Endothelial cell of umbilical vein (primary cell): ENCODE measurements at regions not wholly inside any gene's neighbourhood (a gene's known extent, or its start where the extent isn't known, plus 50 kb on each side); places are given as distances from the start of the nearest gene placed in this dataset.

Experiments used
- BruUV-seq: library from RNA; stranded (reverse); fragments of 400-500 nt; replicated peaks from 2 replicates; lab custom pipeline; 2021; lab: Mats Ljungman, UMichigan
- CTCF ChIA-PET: fragments of 300-600, 350-600 bp; sonication (Branson Sonifier 250); formaldehyde crosslinking; loops from one replicate; lab custom pipeline; 2021; ENCODE audit warnings: antibody characterized with exemption, inconsistent platforms; lab: Charles Lee
- POLR2A ChIA-PET: fragments of 300-600, 350-600 bp; sonication (Branson Sonifier 250); formaldehyde crosslinking; loops from one replicate; lab custom pipeline; 2021; ENCODE audit warnings: antibody characterized with exemption, inconsistent platforms; lab: Charles Lee
- DNase-seq: peaks from one replicate; pipeline ENCODE4 v3.0.0-alpha.2; 2011; ENCODE audit warnings: low read depth, low spot score
- FAIRE-seq: peaks from 2 replicates; lab custom pipeline; 2011; peaks lifted over from hg19 to GRCh38; lab: Jason Lieb, UNC
- H2AFZ ChIP-seq: 2 replicates; pipeline ENCODE4 v1.6.0; 2012; ENCODE audit warnings: low read depth, low read length, control low read depth, inconsistent platforms
- H3K27ac ChIP-seq: 2 replicates; pipeline ENCODE4 v1.5.1; 2011; ENCODE audit warnings: low read depth, mild to moderate bottlenecking, control low read depth, low read length, moderate library complexity; ENCODE audit not compliant: insufficient read depth
- H3K27me3 ChIP-seq, 2 experiments: 2 replicates each; pipeline versions ENCODE4 v1.6.0 to v1.6.1; 2011; ENCODE audit warnings: low read length in 2 of 2, mixed read lengths in 1 of 2; ENCODE audit not compliant: control insufficient read depth in 2 of 2, insufficient read depth in 2 of 2
- H3K36me3 ChIP-seq, 2 experiments: 2 replicates in 1 of 2; 3 replicates in 1 of 2; pipeline ENCODE4 v1.5.1; 2011; ENCODE audit warnings: low read length in 2 of 2, mild to moderate bottlenecking in 1 of 2, moderate library complexity in 1 of 2; ENCODE audit not compliant: control insufficient read depth in 2 of 2, insufficient read depth in 2 of 2; ENCODE audit errors: extremely low read depth in 1 of 2
- H3K4me1 ChIP-seq: 3 replicates; pipeline ENCODE4 v1.5.1; 2011; ENCODE audit warnings: mild to moderate bottlenecking, low read length; ENCODE audit not compliant: control insufficient read depth, insufficient read depth; ENCODE audit errors: extremely low read depth
- H3K4me2 ChIP-seq: 2 replicates; pipeline ENCODE4 v1.6.1; 2011; ENCODE audit warnings: low read length, control low read depth, mixed read lengths; ENCODE audit not compliant: insufficient read depth
- H3K4me3 ChIP-seq, 3 experiments: fragments of 200-600 bp in 1 of 3; sonication (generic), shearing (Covaris generic) in 1 of 3; replicated peaks in 1 of 3; 2 replicates each; pipeline ENCODE4 v1.5.1; 2011 to 2016; ENCODE audit warnings: control low read depth in 3 of 3, low read length in 3 of 3, mild to moderate bottlenecking in 2 of 3, inconsistent platforms in 1 of 3, low read depth in 1 of 3, moderate library complexity in 1 of 3; ENCODE audit not compliant: insufficient read depth in 1 of 3
- H3K79me2 ChIP-seq: 2 replicates; pipeline ENCODE4 v1.6.0; 2012; ENCODE audit warnings: low read length, inconsistent platforms; ENCODE audit not compliant: control insufficient read depth, insufficient read depth
- H3K9ac ChIP-seq: replicated peaks from 2 replicates; pipeline ENCODE3; 2011; ENCODE audit warnings: low read length, control low read depth; ENCODE audit not compliant: insufficient read depth; ENCODE audit errors: extremely low read depth
- H3K9me1 ChIP-seq: replicated peaks from 3 replicates; pipeline ENCODE4 v1.6.0; 2011; ENCODE audit warnings: mild to moderate bottlenecking, low read length; ENCODE audit not compliant: control insufficient read depth, insufficient read depth; ENCODE audit errors: extremely low read depth
- H3K9me3 ChIP-seq: replicated peaks from 2 replicates; pipeline ENCODE4 v1.5.1; 2012; ENCODE audit warnings: low read length, inconsistent platforms; ENCODE audit not compliant: control insufficient read depth, insufficient read depth
- H4K20me1 ChIP-seq: replicated peaks from 2 replicates; pipeline ENCODE3; 2011; ENCODE audit warnings: mild to moderate bottlenecking, low read length; ENCODE audit not compliant: control insufficient read depth, insufficient read depth; ENCODE audit errors: extremely low read depth
- EZH2 ChIP-seq: IDR thresholded peaks from 2 replicates; pipeline ENCODE4 v1.6.1; 2012; ENCODE audit warnings: borderline replicate concordance, low read depth, mild to moderate bottlenecking, moderate library complexity, low read length, inconsistent platforms; ENCODE audit not compliant: severe bottlenecking
- FOS ChIP-seq: IDR thresholded peaks from 2 replicates; pipeline ENCODE4 v1.6.1; 2011; ENCODE audit warnings: mild to moderate bottlenecking, low read length, moderate library complexity, borderline replicate concordance; ENCODE audit not compliant: insufficient read depth
- GATA2 ChIP-seq: IDR thresholded peaks from 2 replicates; pipeline ENCODE4 v1.7.0; 2011; ENCODE audit warnings: low read depth, mild to moderate bottlenecking, moderate library complexity, mixed read lengths, low read length; ENCODE audit not compliant: insufficient read length, insufficient read depth
- JUN ChIP-seq: IDR thresholded peaks from 2 replicates; pipeline ENCODE4 v1.6.1; 2011; ENCODE audit warnings: borderline replicate concordance, low read depth; ENCODE audit not compliant: insufficient read length, insufficient read depth
- MYC ChIP-seq: IDR thresholded peaks from one replicate; pipeline ENCODE4 v1.6.1; 2011; ENCODE audit warnings: mild to moderate bottlenecking, low read depth, low read length
- POLR2A ChIP-seq: IDR thresholded peaks from 2 replicates; pipeline ENCODE4 v1.6.1; 2012; ENCODE audit warnings: low read depth, mild to moderate bottlenecking, control low read depth, low read length
- POLR2AphosphoS5 ChIP-seq: IDR thresholded peaks from 2 replicates; pipeline ENCODE4 v1.6.1; 2012; ENCODE audit warnings: low read depth, mild to moderate bottlenecking, control low read depth, low read length, moderate library complexity; ENCODE audit not compliant: insufficient read depth
- dilution Hi-C: fragments of 300-500 bp; cut with MboI; formaldehyde crosslinking; loops from one replicate; pipeline ENCODE4 v1.15.0; 2019; ENCODE audit warnings: low sequenced_read_pairs; ENCODE audit not compliant: extremely low pct_ligation_motif_present
- intact Hi-C: fragments of 100-400 bp; cut with micrococcal nuclease; formaldehyde crosslinking; loops from one replicate; pipeline ENCODE4 v1.10.0; 2022
- TF ChIP-seq, protein P1 (sequence below): IDR thresholded peaks from 2 replicates; pipeline ENCODE4 v1.6.1; 2011; ENCODE audit not compliant: insufficient read depth, insufficient read length
- TF ChIP-seq, protein P2 (sequence below), 2 donors: IDR thresholded peaks; 1 replicate in 1 of 2; 2 replicates in 1 of 2; pipeline ENCODE4 v1.5.1; 2011; ENCODE audit warnings: low read length in 2 of 2, mild to moderate bottlenecking in 2 of 2, moderate library complexity in 2 of 2, control low read depth in 1 of 2, inconsistent platforms in 1 of 2, low read depth in 1 of 2; ENCODE audit not compliant: insufficient read depth in 1 of 2; ENCODE audit errors: extremely low read depth in 1 of 2

DNA sequence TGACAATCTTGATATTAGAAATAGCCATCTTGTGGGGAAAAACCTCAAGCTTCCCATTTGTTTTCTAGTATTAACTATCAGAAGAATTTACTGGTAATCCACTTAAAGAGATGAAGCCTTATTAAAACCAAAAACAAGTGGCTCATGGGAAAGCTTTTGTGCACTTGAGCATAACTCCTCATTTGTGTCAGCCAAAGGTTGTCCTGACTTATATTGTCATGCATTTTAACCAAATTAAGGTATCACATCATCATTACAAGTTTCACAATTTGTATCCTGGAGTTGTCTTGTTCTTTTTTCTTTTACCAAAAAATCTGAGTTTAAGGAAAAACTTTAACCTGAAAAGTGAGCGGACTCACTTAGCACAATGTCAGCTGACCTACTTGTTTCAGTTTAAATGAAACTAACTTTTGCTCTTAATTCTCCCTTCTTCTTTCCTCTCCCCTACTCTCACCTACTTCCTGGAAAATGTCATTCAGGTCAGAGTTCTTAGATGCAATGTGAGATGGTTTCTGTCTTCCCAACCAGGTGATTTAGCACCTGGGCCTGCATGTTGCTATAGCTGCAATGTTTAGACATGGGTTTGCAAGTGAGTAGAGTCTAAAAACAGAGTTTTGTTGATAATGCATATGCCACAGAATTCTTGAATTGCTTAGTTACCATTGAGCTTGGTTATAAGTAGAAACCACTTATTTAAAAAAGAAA, 82.8 kb downstream of the TNFAIP3 start:
- no peak overlapping the region for H3K27ac ChIP-seq
- no peak overlapping the region for H3K4me3 ChIP-seq
- POLR2A ChIA-PET, result no interaction called here
- no peaks in the 10 kb centered on the region for H3K27me3 ChIP-seq
- no peaks in the 10 kb centered on the region for H3K4me1 ChIP-seq
- H3K9me3 ChIP-seq, result no peaks in the 10 kb centered on the region
- H3K9ac ChIP-seq, result no peak overlapping the region
- H3K36me3 ChIP-seq, result no peaks in the 10 kb centered on the region
- DNase-seq (no peak), FAIRE-seq (no peak)
- no peak overlapping the region for H3K4me2 ChIP-seq
- H3K79me2 ChIP-seq, result no peaks in the 10 kb centered on the region
- intact Hi-C loops, result no loop called here
- no peaks in the 10 kb centered on the region for H4K20me1 ChIP-seq
- no peak overlapping the region for H2AFZ ChIP-seq
- no peak for TF ChIP-seq GATA2
- TF ChIP-seq POLR2A, result no peak
- TF ChIP-seq EZH2, result no peak
- TF ChIP-seq, protein P1, sequence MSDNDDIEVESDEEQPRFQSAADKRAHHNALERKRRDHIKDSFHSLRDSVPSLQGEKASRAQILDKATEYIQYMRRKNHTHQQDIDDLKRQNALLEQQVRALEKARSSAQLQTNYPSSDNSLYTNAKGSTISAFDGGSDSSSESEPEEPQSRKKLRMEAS, result no peak
- no peak for TF ChIP-seq MYC
- TF ChIP-seq JUN, result no peak
- no peak for TF ChIP-seq POLR2AphosphoS5
- TF ChIP-seq FOS, result no peak
- TF ChIP-seq, protein P2, sequence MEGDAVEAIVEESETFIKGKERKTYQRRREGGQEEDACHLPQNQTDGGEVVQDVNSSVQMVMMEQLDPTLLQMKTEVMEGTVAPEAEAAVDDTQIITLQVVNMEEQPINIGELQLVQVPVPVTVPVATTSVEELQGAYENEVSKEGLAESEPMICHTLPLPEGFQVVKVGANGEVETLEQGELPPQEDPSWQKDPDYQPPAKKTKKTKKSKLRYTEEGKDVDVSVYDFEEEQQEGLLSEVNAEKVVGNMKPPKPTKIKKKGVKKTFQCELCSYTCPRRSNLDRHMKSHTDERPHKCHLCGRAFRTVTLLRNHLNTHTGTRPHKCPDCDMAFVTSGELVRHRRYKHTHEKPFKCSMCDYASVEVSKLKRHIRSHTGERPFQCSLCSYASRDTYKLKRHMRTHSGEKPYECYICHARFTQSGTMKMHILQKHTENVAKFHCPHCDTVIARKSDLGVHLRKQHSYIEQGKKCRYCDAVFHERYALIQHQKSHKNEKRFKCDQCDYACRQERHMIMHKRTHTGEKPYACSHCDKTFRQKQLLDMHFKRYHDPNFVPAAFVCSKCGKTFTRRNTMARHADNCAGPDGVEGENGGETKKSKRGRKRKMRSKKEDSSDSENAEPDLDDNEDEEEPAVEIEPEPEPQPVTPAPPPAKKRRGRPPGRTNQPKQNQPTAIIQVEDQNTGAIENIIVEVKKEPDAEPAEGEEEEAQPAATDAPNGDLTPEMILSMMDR (IDR thresholded peaks at IDR 0.05; ENCODE audit: extremely low read depth in 1 of 2, insufficient read depth in 1 of 2, low read depth in 1 of 2, low read length in 2 of 2), result no peak
- dilution Hi-C loops, result loop anchor here (25.0 kb wide), 1 partner anchor 213 kb away; no protein-coding TSS in a partner anchor
- H3K9me1 ChIP-seq, result no peaks in the 10 kb centered on the region
- no TSS peak for BruUV-seq
- CTCF ChIA-PET, result interaction anchor here (0.8 to 3.1 kb wide), 7 partner anchors 10 to 245 kb away, joined by 3 to 13 read pairs (median 4); no protein-coding TSS in a partner anchor
